Keratinocyte (primary cell): ENCODE measurements at regions not wholly inside any gene's neighbourhood (a gene's known extent, or its start where the extent isn't known, plus 50 kb on each side); places are given as distances from the start of the nearest gene placed in this dataset.

ENCODE experiments used
- CTCF ChIP-seq, 3 experiments: IDR thresholded peaks in 1 of 3; conservative IDR thresholded peaks in 1 of 3; optimal IDR thresholded peaks in 1 of 3; 2 replicates in 2 of 3; 3 replicates in 1 of 3; pipeline versions ENCODE3 to v1.5.1; 2011; ENCODE audit warnings: low read length in 3 of 3, mild to moderate bottlenecking in 3 of 3, moderate library complexity in 2 of 3, control low read depth in 1 of 3, inconsistent platforms in 1 of 3; ENCODE audit not compliant: insufficient read depth in 2 of 3; ENCODE audit errors: extremely low read depth in 1 of 3
- EZH2 ChIP-seq: IDR thresholded peaks from one replicate; pipeline ENCODE4 v1.6.1; 2012; ENCODE audit warnings: inconsistent platforms, mild to moderate bottlenecking, low read length, moderate library complexity

- TF ChIP-seq CTCF (optimal IDR thresholded peaks at IDR 0.05 in 1 of 3, IDR thresholded peaks at IDR 0.05 in 1 of 3, conservative IDR thresholded peaks at IDR 0.05 in 1 of 3; ENCODE audit: extremely low read depth in 1 of 3, insufficient read depth in 2 of 3, low read length in 3 of 3) (no peak), EZH2 (no peak)
Observed at GRCh38 chr5:3671337-3671736, 75.7 kb downstream of the IRX1 start.
